Activated CD4-positive, alpha-beta T cell treated with anti-CD3 and anti-CD28 coated beads for 36 hours (primary cell): ENCODE measurements at regions not wholly inside any gene's neighbourhood (a gene's known extent, or its start where the extent isn't known, plus 50 kb on each side); places are given as distances from the start of the nearest gene placed in this dataset.

ENCODE experiments used
- ATAC-seq: fragments of 200-7000 bp; cut with Tn5 transposase; one replicate; pipeline ENCODE4 v1.10.0; 2021; ENCODE audit warnings: mild to moderate bottlenecking, moderate library complexity
- CTCF ChIA-PET: fragments of 350-600 bp; sonication (Branson Sonifier 250); formaldehyde crosslinking; loops from one replicate; lab custom pipeline; 2021; ENCODE audit warnings: antibody characterized with exemption; lab: Charles Lee
- POLR2A ChIA-PET: fragments of 350-600 bp; sonication (Branson Sonifier 250); formaldehyde crosslinking; loops from one replicate; lab custom pipeline; 2021; ENCODE audit warnings: antibody characterized with exemption, inconsistent platforms; lab: Charles Lee
- DNase-seq: peaks from one replicate; pipeline ENCODE4 v3.0.0-alpha.2; 2020
- H3K27ac Mint-ChIP-seq: one replicate; pipeline ENCODE4 v1.8.0; 2021; ENCODE audit warnings: mixed read lengths
- H3K27me3 Mint-ChIP-seq: one replicate; pipeline ENCODE4 v1.8.0; 2021; ENCODE audit warnings: mixed read lengths
- H3K36me3 Mint-ChIP-seq: one replicate; pipeline ENCODE4 v1.8.0; 2021; ENCODE audit warnings: low read depth, mixed read lengths
- H3K4me1 Mint-ChIP-seq: one replicate; pipeline ENCODE4 v1.8.0; 2021; ENCODE audit warnings: mixed read lengths
- H3K4me3 Mint-ChIP-seq: one replicate; pipeline ENCODE4 v1.8.0; 2021; ENCODE audit warnings: mild to moderate bottlenecking, moderate library complexity, mixed read lengths
- H3K9me3 Mint-ChIP-seq: one replicate; pipeline ENCODE4 v1.8.0; 2021; ENCODE audit warnings: low read depth, mixed read lengths
- intact Hi-C, 2 experiments: fragments of 100-400 bp; cut with DNase I in 1 of 2; cut with micrococcal nuclease in 1 of 2; formaldehyde crosslinking; loops; one replicate each; pipeline versions ENCODE4 v1.14.2 to v1.15.1; 2022 to 2024; cut with DNase I, micrococcal nuclease

DNA sequence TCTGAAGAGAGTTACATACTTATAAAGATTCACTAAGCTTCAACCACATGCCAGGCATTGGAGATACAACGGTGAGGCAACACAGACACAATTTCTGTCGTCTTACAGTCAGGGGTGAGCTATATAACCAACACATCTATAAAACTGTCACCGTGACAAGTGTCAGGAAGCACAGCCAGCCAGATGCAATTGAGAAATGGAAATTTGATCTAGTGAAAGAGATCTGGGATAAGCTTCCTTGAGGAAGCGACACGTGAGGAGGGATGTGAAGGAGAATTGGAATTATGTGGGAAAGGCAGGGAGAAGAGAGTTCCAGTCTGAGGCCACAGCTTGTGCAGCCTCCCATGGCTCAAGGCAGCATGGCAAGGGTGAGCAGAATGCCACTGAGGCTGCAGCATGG, 50.9 kb upstream of the ZNF354B start:
- intact Hi-C loops: no loop called here
- Mint-ChIP-seq H3K27ac (no peak overlapping the region), H3K4me3 (no peak overlapping the region), H3K36me3 (no peaks in the 10 kb centered on the region), H3K4me1 (no peaks in the 10 kb centered on the region), H3K9me3 (no peaks in the 10 kb centered on the region), H3K27me3 (peaks cover 21% of the 10 kb centered on the region)
- ChIA-PET POLR2A (no interaction called here), CTCF (interaction anchor here (0.8 kb wide), 1 partner anchor 1157 kb away, joined by 4 read pairs; no protein-coding TSS in a partner anchor)
- no peak for DNase-seq
- no peak for ATAC-seq

DNA sequence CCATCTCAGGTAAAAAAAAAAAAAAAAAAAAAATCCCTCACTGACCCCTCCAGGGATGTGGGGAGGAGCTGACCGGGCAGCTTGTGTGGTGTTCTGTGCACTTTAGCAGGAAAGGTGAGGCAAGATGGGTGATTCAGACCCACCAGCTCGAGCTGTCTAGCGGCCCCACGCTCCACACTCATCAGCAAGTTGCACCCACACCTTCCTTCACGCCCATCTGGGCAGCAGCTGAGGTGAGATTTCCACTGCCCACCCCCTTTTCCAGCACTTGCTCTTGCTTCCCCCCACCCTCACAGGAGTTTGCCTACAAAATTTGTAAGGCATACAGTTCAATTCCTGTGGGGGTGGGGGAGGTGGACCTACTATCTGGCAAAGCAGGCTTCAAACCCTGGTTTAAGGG, 58.7 kb upstream of the ZNF354B start:
- DNase-seq (no peak), ATAC-seq (no peak)
- peaks cover 4% of the 10 kb centered on the region for H3K9me3 Mint-ChIP-seq
- no peaks in the 10 kb centered on the region for H3K36me3 Mint-ChIP-seq
- ChIA-PET CTCF (no interaction called here), POLR2A (no interaction called here)
- intact Hi-C loops: no loop called here
- H3K4me3 Mint-ChIP-seq: no peak overlapping the region
- no peaks in the 10 kb centered on the region for H3K4me1 Mint-ChIP-seq
- H3K27me3 Mint-ChIP-seq: peaks cover 11% of the 10 kb centered on the region
- H3K27ac Mint-ChIP-seq: no peak overlapping the region

DNA sequence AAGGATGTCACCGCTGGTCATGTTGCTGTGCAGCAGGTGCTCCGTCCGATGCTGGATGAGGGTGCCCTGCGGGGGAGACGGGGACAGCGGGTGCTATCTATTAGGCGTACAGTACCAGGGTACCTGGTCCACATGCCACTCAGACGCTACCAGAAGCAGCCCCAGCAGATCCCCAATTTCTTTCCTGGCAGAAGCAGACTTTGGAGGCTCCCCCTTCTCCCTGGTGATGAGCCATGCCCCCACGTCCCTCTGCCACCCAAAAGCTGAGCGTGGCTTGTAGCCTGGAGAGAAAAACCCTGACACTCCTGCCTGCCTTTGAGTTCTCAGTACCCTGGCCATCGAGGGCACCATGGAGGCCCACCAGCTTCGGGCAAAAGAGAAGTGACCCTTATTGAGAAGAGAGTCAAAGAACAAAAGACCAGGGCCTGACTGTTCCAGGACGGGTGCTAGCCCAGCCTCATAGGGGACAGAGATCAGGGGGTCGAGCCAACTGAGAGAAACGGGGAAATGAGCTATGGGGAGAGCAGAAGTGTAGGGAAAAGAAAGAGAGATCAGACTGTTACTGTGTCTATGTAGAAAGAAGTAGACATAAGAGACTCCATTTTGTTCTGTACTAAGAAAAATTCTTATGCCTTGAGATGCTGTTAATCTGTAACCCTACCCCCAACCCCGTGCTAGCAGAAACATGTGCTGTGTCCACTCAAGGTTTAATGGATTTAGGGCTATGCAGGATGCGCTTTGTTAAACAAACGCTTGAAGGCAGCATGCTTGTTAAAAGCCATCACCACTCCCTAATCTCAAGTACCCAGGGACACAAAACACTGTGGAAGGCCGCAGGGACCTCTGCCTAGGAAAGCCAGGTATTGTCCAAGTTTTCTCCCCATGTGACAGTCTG, 62.0 kb upstream of the ZNF354B start:
- no peak overlapping the region for H3K4me3 Mint-ChIP-seq
- CTCF ChIA-PET: no interaction called here
- no peaks in the 10 kb centered on the region for H3K36me3 Mint-ChIP-seq
- no peaks in the 10 kb centered on the region for H3K4me1 Mint-ChIP-seq
- DNase-seq (no peak), ATAC-seq (no peak)
- intact Hi-C loops: no loop called here
- peaks cover 4% of the 10 kb centered on the region for H3K9me3 Mint-ChIP-seq
- H3K27me3 Mint-ChIP-seq: peaks cover 5% of the 10 kb centered on the region
- H3K27ac Mint-ChIP-seq: no peak overlapping the region
- POLR2A ChIA-PET: no interaction called here

- peak; percentile 36 for ATAC-seq
- DNase-seq: peak; percentile 10
- intact Hi-C loops: no loop called here
- Mint-ChIP-seq H3K9me3 (peaks cover 4% of the 10 kb centered on the region), H3K27me3 (peaks cover 7% of the 10 kb centered on the region), H3K4me3 (no peak overlapping the region), H3K36me3 (no peaks in the 10 kb centered on the region), H3K4me1 (no peaks in the 10 kb centered on the region), H3K27ac (no peak overlapping the region)
- ChIA-PET POLR2A (no interaction called here), CTCF (interaction anchor here (0.7 kb wide), 1 partner anchor 91 kb away, joined by 3 read pairs; no protein-coding TSS in a partner anchor)
Measured at GRCh38 chr5:178797101-178797521, 62.6 kb upstream of the ZNF354B start.

DNA sequence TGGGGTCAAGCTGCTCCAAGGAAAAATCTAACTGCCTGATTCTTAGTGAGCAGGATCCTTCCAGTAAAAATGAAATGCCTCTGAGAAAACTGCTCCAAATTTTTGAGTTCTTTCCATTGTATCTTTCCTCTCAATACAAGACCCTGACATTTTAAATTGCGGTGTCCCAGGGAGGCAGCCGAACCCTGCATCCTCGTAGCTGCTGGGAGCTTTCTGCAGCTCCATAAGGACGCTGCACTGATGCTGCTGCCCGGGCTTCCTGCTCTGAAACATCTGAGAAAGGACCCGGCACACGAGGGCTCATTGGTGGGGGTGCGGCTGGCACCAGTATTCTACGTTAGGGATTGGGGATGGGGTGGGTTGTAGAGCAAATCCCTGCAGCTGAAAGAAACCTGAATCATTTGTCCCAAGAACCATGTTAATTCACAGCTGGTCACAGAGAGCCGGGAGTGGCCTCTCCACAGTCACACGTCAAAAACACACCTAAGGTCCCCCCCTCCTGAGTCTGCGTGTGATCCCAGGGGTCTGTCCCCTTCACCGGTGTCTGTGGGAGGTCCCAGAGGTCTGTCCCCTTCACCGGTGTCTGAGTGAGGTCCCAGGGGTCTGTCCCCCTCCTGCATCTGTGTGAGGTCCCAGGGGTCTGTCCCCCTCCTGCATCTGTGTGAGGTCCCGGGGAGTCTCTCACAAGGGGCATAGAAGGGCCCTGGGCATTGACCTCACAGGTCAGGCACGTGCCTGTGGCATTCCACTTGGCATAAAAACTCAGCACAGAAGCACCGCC, 63.4 kb upstream of the ZNF354B start:
- ChIA-PET POLR2A (no interaction called here), CTCF (interaction anchor here (0.7 kb wide), 1 partner anchor 92 kb away, joined by 3 read pairs; no protein-coding TSS in a partner anchor)
- Mint-ChIP-seq H3K4me1 (no peaks in the 10 kb centered on the region), H3K36me3 (no peaks in the 10 kb centered on the region), H3K9me3 (no peaks in the 10 kb centered on the region), H3K27me3 (peaks cover 5% of the 10 kb centered on the region), H3K27ac (no peak overlapping the region), H3K4me3 (no peak overlapping the region)
- intact Hi-C loops: no loop called here
- DNase-seq (no peak), ATAC-seq (no peak)

GRCh38 chr5:178794433-178794832, 64.0 kb upstream of the ZNF354A start:
- no peaks in the 10 kb centered on the region for H3K9me3 Mint-ChIP-seq
- ChIA-PET CTCF (no interaction called here), POLR2A (no interaction called here)
- no peak for DNase-seq
- ATAC-seq: no peak
- H3K27ac Mint-ChIP-seq: no peak overlapping the region
- H3K4me1 Mint-ChIP-seq: no peaks in the 10 kb centered on the region
- no peaks in the 10 kb centered on the region for H3K36me3 Mint-ChIP-seq
- H3K4me3 Mint-ChIP-seq: no peak overlapping the region
- H3K27me3 Mint-ChIP-seq: peaks cover 4% of the 10 kb centered on the region
- intact Hi-C loops: no loop called here

- Mint-ChIP-seq H3K27ac (no peak overlapping the region), H3K36me3 (no peaks in the 10 kb centered on the region), H3K4me1 (no peaks in the 10 kb centered on the region), H3K9me3 (no peaks in the 10 kb centered on the region), H3K27me3 (peaks cover 4% of the 10 kb centered on the region), H3K4me3 (no peak overlapping the region)
- intact Hi-C loops: loop anchor here in 1 of 2 experiments (1.0 to 2.0 kb wide), 2 partner anchors 45 to 701 kb away; no protein-coding TSS in a partner anchor
- POLR2A ChIA-PET: no interaction called here
- DNase-seq: no peak
- ATAC-seq: no peak
- CTCF ChIA-PET: no interaction called here
Measured at GRCh38 chr5:178793696-178794095, 63.2 kb upstream of the ZNF354A start.

DNA sequence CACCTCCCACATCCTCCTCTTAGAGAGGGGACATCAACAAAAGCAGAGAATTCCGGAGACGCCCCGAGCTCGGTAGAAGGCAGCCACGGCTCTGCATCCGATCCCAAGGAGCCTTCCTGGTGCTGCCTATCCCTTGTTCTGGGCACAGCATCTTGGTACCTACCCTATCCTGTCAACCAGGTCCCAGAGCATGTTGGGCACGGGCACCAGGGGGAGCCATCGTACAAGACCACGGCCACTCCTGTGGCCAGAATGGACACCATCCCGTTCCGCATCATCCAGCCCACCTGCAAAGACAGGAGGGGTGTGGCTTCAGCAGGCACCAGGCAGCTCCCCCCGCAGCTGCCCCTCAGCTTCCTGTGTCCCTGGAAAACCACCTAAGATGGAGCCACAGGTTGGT, 62.7 kb upstream of the ZNF354A start:
- no peak for ATAC-seq
- DNase-seq: peak; percentile 62
- Mint-ChIP-seq H3K4me3 (no peak overlapping the region), H3K27me3 (peaks cover 4% of the 10 kb centered on the region), H3K36me3 (no peaks in the 10 kb centered on the region), H3K9me3 (no peaks in the 10 kb centered on the region), H3K4me1 (no peaks in the 10 kb centered on the region), H3K27ac (no peak overlapping the region)
- ChIA-PET POLR2A (interaction anchor here (0.7 kb wide), 1 partner anchor 355 kb away, joined by 3 read pairs; no protein-coding TSS in a partner anchor), CTCF (no interaction called here)
- intact Hi-C loops: loop anchor here in 1 of 2 experiments (1.0 to 2.0 kb wide), 2 partner anchors 46 to 701 kb away; no protein-coding TSS in a partner anchor

DNA sequence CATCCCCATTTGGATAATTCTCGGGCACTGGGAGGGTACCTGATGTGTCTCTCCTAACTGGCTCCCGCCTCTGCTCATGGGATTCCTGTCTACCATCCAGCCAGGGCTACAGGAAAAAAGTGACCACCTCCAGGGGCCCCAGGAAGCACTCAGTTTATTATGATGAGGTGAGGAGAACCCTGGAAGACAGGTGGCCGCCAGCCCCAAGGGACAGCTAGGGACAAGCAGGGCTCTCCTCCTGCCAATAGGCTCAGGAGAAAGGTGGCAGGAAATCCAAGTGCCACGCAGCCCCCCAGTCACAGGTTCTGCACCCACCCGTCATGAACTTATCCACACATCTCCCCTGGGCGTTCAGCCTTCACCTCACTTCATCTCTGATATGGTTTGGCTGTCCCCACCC, 61.5 kb upstream of the ZNF354A start:
- intact Hi-C loops: loop anchor here in 1 of 2 experiments (2.0 kb wide), 1 partner anchor 47 kb away; no protein-coding TSS in a partner anchor
- Mint-ChIP-seq H3K4me3 (no peak overlapping the region), H3K27ac (no peak overlapping the region), H3K36me3 (no peaks in the 10 kb centered on the region), H3K4me1 (no peaks in the 10 kb centered on the region), H3K27me3 (peaks cover 4% of the 10 kb centered on the region), H3K9me3 (no peaks in the 10 kb centered on the region)
- ChIA-PET CTCF (no interaction called here), POLR2A (no interaction called here)
- no peak for ATAC-seq
- DNase-seq: no peak

DNA sequence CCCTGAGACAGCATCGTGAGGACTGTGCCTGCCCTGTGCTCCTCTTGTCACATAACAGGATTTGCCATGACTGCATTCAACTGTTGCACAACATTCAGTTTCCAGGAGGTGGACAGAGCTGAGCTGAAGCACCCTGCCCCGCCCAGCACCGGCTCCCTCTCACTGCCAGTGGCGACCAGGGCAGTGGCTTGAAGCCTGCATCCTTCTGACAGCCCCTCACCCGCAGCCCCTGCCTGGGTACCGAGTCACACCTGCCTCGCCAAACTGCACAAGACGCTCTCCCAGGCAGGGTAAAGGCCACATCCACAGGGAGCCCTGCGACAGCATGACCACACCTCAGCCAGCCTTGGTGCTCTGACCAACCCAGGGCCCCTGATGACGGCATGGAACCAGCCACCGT, 59.9 kb upstream of the ZNF354A start:
- no peaks in the 10 kb centered on the region for H3K4me1 Mint-ChIP-seq
- ChIA-PET CTCF (no interaction called here), POLR2A (no interaction called here)
- DNase-seq: no peak
- peaks cover 2% of the 10 kb centered on the region for H3K27me3 Mint-ChIP-seq
- intact Hi-C loops: no loop called here
- H3K36me3 Mint-ChIP-seq: no peaks in the 10 kb centered on the region
- no peak overlapping the region for H3K4me3 Mint-ChIP-seq
- no peak overlapping the region for H3K27ac Mint-ChIP-seq
- H3K9me3 Mint-ChIP-seq: no peaks in the 10 kb centered on the region
- no peak for ATAC-seq

DNA sequence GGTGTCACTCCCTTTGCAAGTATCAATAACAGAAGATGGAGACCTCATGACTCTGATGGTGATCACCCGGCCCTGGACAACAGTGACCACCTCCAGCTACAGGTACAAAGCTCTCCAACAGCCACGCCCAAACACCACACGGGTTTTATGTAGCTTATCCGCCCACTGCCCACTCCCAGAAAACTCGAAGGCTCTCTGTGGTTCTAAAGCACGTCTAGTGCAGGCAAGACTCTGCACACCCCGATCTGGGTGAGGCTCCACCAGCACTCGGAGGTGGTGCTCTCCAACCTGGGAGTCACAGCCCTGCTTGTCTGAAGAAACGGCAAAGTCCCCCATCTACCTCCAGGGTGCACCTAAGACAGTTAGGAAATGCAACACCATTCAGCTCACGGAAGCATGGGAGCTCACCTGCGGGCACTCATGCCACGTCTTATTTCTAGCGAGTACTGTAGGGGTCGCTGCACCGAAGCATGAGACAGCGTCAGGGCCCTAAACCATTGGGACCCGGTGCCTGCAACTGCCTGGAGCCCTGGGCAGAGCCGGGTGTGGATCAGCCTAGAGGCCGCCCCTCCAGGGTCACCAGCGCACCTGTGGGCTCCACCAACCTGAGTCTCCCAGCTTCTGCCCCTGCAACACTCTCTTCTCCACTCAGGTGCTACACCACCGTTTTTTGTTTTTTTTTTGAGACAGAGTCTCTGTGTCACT, 58.1 kb upstream of the ZNF354A start:
- POLR2A ChIA-PET: no interaction called here
- ATAC-seq (no peak), DNase-seq (no peak)
- Mint-ChIP-seq H3K27me3 (peaks cover 2% of the 10 kb centered on the region), H3K4me3 (no peak overlapping the region), H3K9me3 (no peaks in the 10 kb centered on the region), H3K4me1 (no peaks in the 10 kb centered on the region), H3K27ac (no peak overlapping the region), H3K36me3 (no peaks in the 10 kb centered on the region)
- CTCF ChIA-PET: no interaction called here
- intact Hi-C loops: no loop called here
